Activated T-helper 17 cell treated with anti-CD3 and anti-CD28 coated beads, Interleukin-2, amount 50 U/mL, for 72 hours (primary cell): ENCODE measurements at regions not wholly inside any gene's neighbourhood (a gene's known extent, or its start where the extent isn't known, plus 50 kb on each side); places are given as distances from the start of the nearest gene placed in this dataset.
"Not testable (repeated sequence)": the region's sequence is repeated elsewhere in the genome, so short reads cannot be mapped to it uniquely, and the experiment has no call there.

Experiments used
- ATAC-seq: fragments of 150-1000 bp; cut with Tn5 transposase; replicated peaks from 2 replicates; pipeline ENCODE4 v1.10.0; 2021; ENCODE audit warnings: mild to moderate bottlenecking, moderate library complexity
- H3K27ac Mint-ChIP-seq: one replicate; pipeline ENCODE4 v1.8.0; 2022; ENCODE audit warnings: mixed read lengths
- H3K27me3 Mint-ChIP-seq: one replicate; pipeline ENCODE4 v1.8.0; 2022; ENCODE audit warnings: mixed read lengths
- H3K36me3 Mint-ChIP-seq: one replicate; pipeline ENCODE4 v1.8.0; 2022; ENCODE audit warnings: low read depth, mild to moderate bottlenecking, mixed read lengths
- H3K4me1 Mint-ChIP-seq: one replicate; pipeline ENCODE4 v1.8.0; 2022; ENCODE audit warnings: mixed read lengths
- H3K4me3 Mint-ChIP-seq: one replicate; pipeline ENCODE4 v1.8.0; 2022; ENCODE audit warnings: mild to moderate bottlenecking, mixed read lengths
- H3K9me3 Mint-ChIP-seq: one replicate; pipeline ENCODE4 v1.8.0; 2022; ENCODE audit warnings: mixed read lengths

- Mint-ChIP-seq H3K36me3 (no peaks in the 10 kb centered on the region), H3K27ac (no peak overlapping the region), H3K9me3 (peaks cover 13% of the 10 kb centered on the region), H3K4me1 (no peaks in the 10 kb centered on the region), H3K27me3 (no peaks in the 10 kb centered on the region), H3K4me3 (no peak overlapping the region)
- ATAC-seq = no peak
These were observed 798.8 kb downstream of the C12orf50 start for GRCh38 chr12:87230441-87230840.

- ATAC-seq = no peak
- Mint-ChIP-seq H3K4me3 (no peak overlapping the region), H3K4me1 (no peaks in the 10 kb centered on the region), H3K36me3 (no peaks in the 10 kb centered on the region), H3K9me3 (peaks cover 9% of the 10 kb centered on the region), H3K27ac (no peak overlapping the region), H3K27me3 (no peaks in the 10 kb centered on the region)
These were observed 802.0 kb downstream of the C12orf50 start for GRCh38 chr12:87227162-87227561.

GRCh38 chr12:87217491-87217890, 811.7 kb downstream of the C12orf50 start:
- no peak overlapping the region for H3K27ac Mint-ChIP-seq
- peaks cover 4% of the 10 kb centered on the region for H3K9me3 Mint-ChIP-seq
- ATAC-seq = no peak
- no peaks in the 10 kb centered on the region for H3K27me3 Mint-ChIP-seq
- no peaks in the 10 kb centered on the region for H3K36me3 Mint-ChIP-seq
- H3K4me1 Mint-ChIP-seq = no peaks in the 10 kb centered on the region
- H3K4me3 Mint-ChIP-seq = no peak overlapping the region

GRCh38 chr12:87216436-87216835, 812.8 kb downstream of the C12orf50 start:
- H3K27me3 Mint-ChIP-seq = no peaks in the 10 kb centered on the region
- no peak overlapping the region for H3K27ac Mint-ChIP-seq
- H3K36me3 Mint-ChIP-seq = no peaks in the 10 kb centered on the region
- H3K4me3 Mint-ChIP-seq = no peak overlapping the region
- no peak for ATAC-seq
- H3K9me3 Mint-ChIP-seq = peaks cover 4% of the 10 kb centered on the region
- H3K4me1 Mint-ChIP-seq = no peaks in the 10 kb centered on the region

- H3K27me3 Mint-ChIP-seq = no peaks in the 10 kb centered on the region
These were observed 827.0 kb downstream of the C12orf50 start for GRCh38 chr12:87202189-87202588.

GRCh38 chr12:87201598-87201997, 827.6 kb downstream of the C12orf50 start:
- H3K9me3 Mint-ChIP-seq = peaks cover 11% of the 10 kb centered on the region
- H3K4me3 Mint-ChIP-seq = no peak overlapping the region
- no peaks in the 10 kb centered on the region for H3K36me3 Mint-ChIP-seq
- no peaks in the 10 kb centered on the region for H3K4me1 Mint-ChIP-seq
- no peaks in the 10 kb centered on the region for H3K27me3 Mint-ChIP-seq
- no peak for ATAC-seq
- no peak overlapping the region for H3K27ac Mint-ChIP-seq

More at GRCh38 chr12:87202189-87202588, 827.0 kb downstream of the C12orf50 start:
- Mint-ChIP-seq H3K9me3 (peaks cover 13% of the 10 kb centered on the region), H3K36me3 (no peaks in the 10 kb centered on the region), H3K4me3 (no peak overlapping the region), H3K27ac (no peak overlapping the region), H3K4me1 (no peaks in the 10 kb centered on the region)
- no peak for ATAC-seq

- Mint-ChIP-seq H3K9me3 (peaks cover 11% of the 10 kb centered on the region), H3K27me3 (no peaks in the 10 kb centered on the region), H3K4me1 (no peaks in the 10 kb centered on the region), H3K36me3 (no peaks in the 10 kb centered on the region), H3K4me3 (no peak overlapping the region), H3K27ac (no peak overlapping the region)
- ATAC-seq = no peak
These were observed 828.8 kb downstream of the C12orf50 start for GRCh38 chr12:87200289-87200979.

GRCh38 chr12:87198181-87198580, 831.0 kb downstream of the C12orf50 start:
- Mint-ChIP-seq H3K4me3 (no peak overlapping the region), H3K27me3 (no peaks in the 10 kb centered on the region), H3K9me3 (peaks cover 8% of the 10 kb centered on the region), H3K27ac (no peak overlapping the region), H3K36me3 (no peaks in the 10 kb centered on the region), H3K4me1 (no peaks in the 10 kb centered on the region)
- no peak for ATAC-seq

GRCh38 chr12:87196321-87196720, 832.9 kb downstream of the C12orf50 start:
- H3K36me3 Mint-ChIP-seq = no peaks in the 10 kb centered on the region
- no peaks in the 10 kb centered on the region for H3K27me3 Mint-ChIP-seq
- no peak overlapping the region for H3K4me3 Mint-ChIP-seq
- ATAC-seq = no peak
- H3K4me1 Mint-ChIP-seq = no peaks in the 10 kb centered on the region
- no peak overlapping the region for H3K27ac Mint-ChIP-seq
- H3K9me3 Mint-ChIP-seq = peaks cover 8% of the 10 kb centered on the region

- not testable (repeated sequence) for H3K27ac Mint-ChIP-seq, H3K27me3 Mint-ChIP-seq, H3K4me3 Mint-ChIP-seq, H3K9me3 Mint-ChIP-seq, H3K36me3 Mint-ChIP-seq, H3K4me1 Mint-ChIP-seq, ATAC-seq
These were observed 834.8 kb downstream of the C12orf50 start for GRCh38 chr12:87194389-87194788.

- no peak overlapping the region for H3K27ac Mint-ChIP-seq
- H3K4me3 Mint-ChIP-seq = no peak overlapping the region
- no peaks in the 10 kb centered on the region for H3K4me1 Mint-ChIP-seq
- no peaks in the 10 kb centered on the region for H3K36me3 Mint-ChIP-seq
- H3K27me3 Mint-ChIP-seq = no peaks in the 10 kb centered on the region
- ATAC-seq = no peak
- H3K9me3 Mint-ChIP-seq = peaks cover 15% of the 10 kb centered on the region
These were observed 843.8 kb downstream of the C12orf50 start for GRCh38 chr12:87185367-87185766.

GRCh38 chr12:87182696-87183233, 846.4 kb downstream of the C12orf50 start:
- no peaks in the 10 kb centered on the region for H3K36me3 Mint-ChIP-seq
- no peaks in the 10 kb centered on the region for H3K4me1 Mint-ChIP-seq
- H3K27me3 Mint-ChIP-seq = no peaks in the 10 kb centered on the region
- H3K9me3 Mint-ChIP-seq = peaks cover 12% of the 10 kb centered on the region
- ATAC-seq = no peak
- H3K4me3 Mint-ChIP-seq = no peak overlapping the region
- H3K27ac Mint-ChIP-seq = no peak overlapping the region

GRCh38 chr12:87171356-87171755, 857.8 kb downstream of the C12orf50 start:
- no peaks in the 10 kb centered on the region for H3K4me1 Mint-ChIP-seq
- H3K27me3 Mint-ChIP-seq = no peaks in the 10 kb centered on the region
- no peak for ATAC-seq
- H3K4me3 Mint-ChIP-seq = no peak overlapping the region
- no peak overlapping the region for H3K27ac Mint-ChIP-seq
- H3K9me3 Mint-ChIP-seq = peaks cover 22% of the 10 kb centered on the region
- no peaks in the 10 kb centered on the region for H3K36me3 Mint-ChIP-seq

GRCh38 chr12:87169010-87169409, 860.2 kb downstream of the C12orf50 start:
- Mint-ChIP-seq H3K27ac (no peak overlapping the region), H3K4me3 (no peak overlapping the region), H3K4me1 (no peaks in the 10 kb centered on the region), H3K27me3 (no peaks in the 10 kb centered on the region), H3K36me3 (no peaks in the 10 kb centered on the region), H3K9me3 (peaks cover 26% of the 10 kb centered on the region)
- no peak for ATAC-seq

GRCh38 chr12:87165733-87166375, 863.3 kb downstream of the C12orf50 start:
- Mint-ChIP-seq H3K27me3 (no peaks in the 10 kb centered on the region), H3K4me3 (no peak overlapping the region), H3K27ac (no peak overlapping the region), H3K36me3 (no peaks in the 10 kb centered on the region), H3K9me3 (peaks cover 14% of the 10 kb centered on the region), H3K4me1 (no peaks in the 10 kb centered on the region)
- ATAC-seq = no peak
